Stimulated activated CD8-positive, alpha-beta memory T cell treated with anti-CD3 and anti-CD28 coated beads, Interleukin-7, amount 100 ng/mL, for 48 hours (primary cell): ENCODE measurements at regions not wholly inside any gene's neighbourhood (a gene's known extent, or its start where the extent isn't known, plus 50 kb on each side); places are given as distances from the start of the nearest gene placed in this dataset.

Experiments used
- DNase-seq, 2 donors: peaks; one replicate each; pipeline ENCODE4 v3.0.0-alpha.2; 2020; ENCODE audit warnings: low read depth in 1 of 2; ENCODE audit errors: extremely low read depth in 1 of 2

- no peak for DNase-seq
These were observed 529.9 kb downstream of the SLITRK1 start for GRCh38 chr13:83352391-83352790.

GRCh38 chr13:83350569-83350968, 531.7 kb downstream of the SLITRK1 start:
- no peak for DNase-seq

- no peak for DNase-seq
These were observed 537.8 kb downstream of the SLITRK1 start for GRCh38 chr13:83344518-83344917.

- no peak for DNase-seq
These were observed 542.1 kb downstream of the SLITRK1 start for GRCh38 chr13:83340170-83340569.

- no peak for DNase-seq
These were observed 548.5 kb downstream of the SLITRK1 start for GRCh38 chr13:83333614-83334388.

GRCh38 chr13:83332751-83333150, 549.5 kb downstream of the SLITRK1 start:
- DNase-seq = no peak

GRCh38 chr13:83327091-83327490, 555.2 kb downstream of the SLITRK1 start:
- no peak for DNase-seq

GRCh38 chr13:83325125-83325853, 557.0 kb downstream of the SLITRK1 start:
- DNase-seq = no peak

GRCh38 chr13:83311886-83312577, 570.2 kb downstream of the SLITRK1 start:
- no peak for DNase-seq

- DNase-seq = no peak
These were observed 583.7 kb downstream of the SLITRK1 start for GRCh38 chr13:83298617-83299016.

- no peak for DNase-seq
These were observed 584.5 kb downstream of the SLITRK1 start for GRCh38 chr13:83297586-83298290.

- no peak for DNase-seq
These were observed 586.6 kb downstream of the SLITRK1 start for GRCh38 chr13:83295686-83296085.

GRCh38 chr13:83286737-83287136, 595.5 kb downstream of the SLITRK1 start:
- no peak for DNase-seq

- no peak for DNase-seq
These were observed 600.6 kb downstream of the SLITRK1 start for GRCh38 chr13:83281654-83282053.

- DNase-seq = no peak
These were observed 607.6 kb downstream of the SLITRK1 start for GRCh38 chr13:83274679-83275078.

GRCh38 chr13:83272652-83273240, 609.5 kb downstream of the SLITRK1 start:
- no peak for DNase-seq

- no peak for DNase-seq
These were observed 610.2 kb downstream of the SLITRK1 start for GRCh38 chr13:83272076-83272475.

GRCh38 chr13:83265279-83265678, 617.0 kb downstream of the SLITRK1 start:
- DNase-seq = no peak

- DNase-seq = no peak
These were observed 633.5 kb downstream of the SLITRK1 start for GRCh38 chr13:83248751-83249150.

- DNase-seq = no peak
These were observed 649.6 kb downstream of the SLITRK1 start for GRCh38 chr13:83232626-83233025.
